ENCODE measurements at regions not wholly inside any gene's neighbourhood (a gene's known extent, or its start where the extent isn't known, plus 50 kb on each side); places are given as distances from the start of the nearest gene placed in this dataset.

GRCh38 chr10:29816801-29817558 lies 182.2 kb upstream of the SVIL start:
- H2AFZ ChIP-seq (ENCODE audit: low read length): no peak overlapping the region
- H3K27me3 ChIP-seq (ENCODE audit: low read length): no peaks in the 10 kb centered on the region
- DNase-seq (no peak), ATAC-seq (no peak)
- CTCF ChIA-PET: no interaction called here
- H4K20me1 ChIP-seq (ENCODE audit: low read length): no peaks in the 10 kb centered on the region
- H3K36me3 ChIP-seq (ENCODE audit: low read depth, low read length): no peaks in the 10 kb centered on the region
- no peaks in the 10 kb centered on the region for H3K79me2 ChIP-seq (ENCODE audit: low read length)
- POLR2A ChIA-PET (ENCODE audit: unreplicated experiment): no interaction called here
- no peak overlapping the region for H3K4me3 ChIP-seq (ENCODE audit: low read length)
- no peaks in the 10 kb centered on the region for H3F3A ChIP-seq (ENCODE audit: low read length, unreplicated experiment)
- TF ChIP-seq EZH2phosphoT487 (IDR thresholded peaks at IDR 0.05; ENCODE audit: borderline replicate concordance, low read length): no peak
- no peak for TF ChIP-seq EZH2 (IDR thresholded peaks at IDR 0.05; ENCODE audit: low read length, unreplicated experiment)
- TF ChIP-seq, protein P1, sequence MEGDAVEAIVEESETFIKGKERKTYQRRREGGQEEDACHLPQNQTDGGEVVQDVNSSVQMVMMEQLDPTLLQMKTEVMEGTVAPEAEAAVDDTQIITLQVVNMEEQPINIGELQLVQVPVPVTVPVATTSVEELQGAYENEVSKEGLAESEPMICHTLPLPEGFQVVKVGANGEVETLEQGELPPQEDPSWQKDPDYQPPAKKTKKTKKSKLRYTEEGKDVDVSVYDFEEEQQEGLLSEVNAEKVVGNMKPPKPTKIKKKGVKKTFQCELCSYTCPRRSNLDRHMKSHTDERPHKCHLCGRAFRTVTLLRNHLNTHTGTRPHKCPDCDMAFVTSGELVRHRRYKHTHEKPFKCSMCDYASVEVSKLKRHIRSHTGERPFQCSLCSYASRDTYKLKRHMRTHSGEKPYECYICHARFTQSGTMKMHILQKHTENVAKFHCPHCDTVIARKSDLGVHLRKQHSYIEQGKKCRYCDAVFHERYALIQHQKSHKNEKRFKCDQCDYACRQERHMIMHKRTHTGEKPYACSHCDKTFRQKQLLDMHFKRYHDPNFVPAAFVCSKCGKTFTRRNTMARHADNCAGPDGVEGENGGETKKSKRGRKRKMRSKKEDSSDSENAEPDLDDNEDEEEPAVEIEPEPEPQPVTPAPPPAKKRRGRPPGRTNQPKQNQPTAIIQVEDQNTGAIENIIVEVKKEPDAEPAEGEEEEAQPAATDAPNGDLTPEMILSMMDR (conservative IDR thresholded peaks at IDR 0.05; ENCODE audit: low read depth, low read length): no peak
- intact Hi-C loops (cut with micrococcal nuclease): no loop called here
- H3K4me2 ChIP-seq (ENCODE audit: low read length): no peak overlapping the region
- H3K27ac ChIP-seq (ENCODE audit: low read length): no peak overlapping the region
- H3K9ac ChIP-seq (ENCODE audit: low read length): no peak overlapping the region
- no TSS peak for BruUV-seq (replicated peaks)
- H3K9me3 ChIP-seq (ENCODE audit: low read length): no peaks in the 10 kb centered on the region
- no peaks in the 10 kb centered on the region for H3K9me2 ChIP-seq (replicated peaks; ENCODE audit: low read length)
- peaks cover 7% of the 10 kb centered on the region for H3K4me1 ChIP-seq (ENCODE audit: insufficient read depth, low read length)

GRCh38 chr10:29815572-29815971 lies 180.8 kb upstream of the SVIL start:
- H3K36me3 ChIP-seq (ENCODE audit: low read depth, low read length): no peaks in the 10 kb centered on the region
- H3K9me3 ChIP-seq (ENCODE audit: low read length): no peaks in the 10 kb centered on the region
- H2AFZ ChIP-seq (ENCODE audit: low read length): no peak overlapping the region
- H3K9ac ChIP-seq (ENCODE audit: low read length): no peak overlapping the region
- no peaks in the 10 kb centered on the region for H4K20me1 ChIP-seq (ENCODE audit: low read length)
- CTCF ChIA-PET: no interaction called here
- H3K27me3 ChIP-seq (ENCODE audit: low read length): no peaks in the 10 kb centered on the region
- POLR2A ChIA-PET (ENCODE audit: unreplicated experiment): no interaction called here
- intact Hi-C loops (cut with micrococcal nuclease): no loop called here
- H3K4me1 ChIP-seq (ENCODE audit: insufficient read depth, low read length): peaks cover 21% of the 10 kb centered on the region
- no peaks in the 10 kb centered on the region for H3K79me2 ChIP-seq (ENCODE audit: low read length)
- ATAC-seq (no peak), DNase-seq (no peak)
- TF ChIP-seq EZH2phosphoT487 (IDR thresholded peaks at IDR 0.05; ENCODE audit: borderline replicate concordance, low read length) (no peak), EZH2 (IDR thresholded peaks at IDR 0.05; ENCODE audit: low read length, unreplicated experiment) (no peak)
- TF ChIP-seq, protein P1 (conservative IDR thresholded peaks at IDR 0.05; ENCODE audit: low read depth, low read length): no peak
- no peaks in the 10 kb centered on the region for H3K9me2 ChIP-seq (replicated peaks; ENCODE audit: low read length)
- no peak overlapping the region for H3K27ac ChIP-seq (ENCODE audit: low read length)
- H3K4me2 ChIP-seq (ENCODE audit: low read length): no peak overlapping the region
- H3K4me3 ChIP-seq (ENCODE audit: low read length): no peak overlapping the region
- no TSS peak for BruUV-seq (replicated peaks)
- peaks cover 5% of the 10 kb centered on the region for H3F3A ChIP-seq (ENCODE audit: low read length, unreplicated experiment)

DNA sequence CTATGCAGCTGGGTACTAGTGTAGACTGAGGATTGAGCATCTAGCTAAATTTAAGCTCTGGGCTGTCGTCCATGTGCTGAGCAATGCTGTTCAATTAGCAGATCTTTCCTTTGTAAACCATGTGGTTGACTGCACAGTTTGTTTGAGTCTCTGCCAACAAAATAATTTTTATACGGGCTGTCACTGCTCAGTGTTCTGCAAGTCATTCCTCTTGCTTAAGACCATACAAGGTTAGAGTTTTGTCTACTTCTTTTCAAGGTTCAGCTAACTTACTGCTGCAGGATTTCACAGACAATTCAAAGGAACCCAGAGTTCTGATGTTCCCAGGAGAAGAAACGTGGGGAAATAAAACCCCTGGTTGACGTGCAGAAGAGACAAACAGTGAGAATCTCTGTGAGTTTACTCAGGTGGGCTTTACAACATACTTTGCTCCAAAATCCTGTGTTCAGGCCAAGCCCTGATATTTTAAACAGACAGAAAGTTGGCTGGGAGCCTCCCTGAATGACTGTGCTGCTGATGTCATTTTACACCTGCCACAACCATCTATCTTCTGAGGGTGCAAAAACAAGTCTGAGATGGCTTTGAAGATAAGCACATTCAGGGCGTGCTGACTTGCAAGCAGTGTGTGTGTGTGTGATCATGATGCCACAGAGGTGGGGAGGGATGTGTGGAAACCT lies 177.1 kb upstream of the SVIL start:
- peaks cover 5% of the 10 kb centered on the region for H3F3A ChIP-seq (ENCODE audit: low read length, unreplicated experiment)
- peak; percentile 79 for DNase-seq
- ATAC-seq: peak; percentile 87
- peak overlapping the region; percentile 13; the same call in 1 of the 2 replicates for H3K4me3 ChIP-seq (ENCODE audit: low read length)
- ChIA-PET CTCF (no interaction called here), POLR2A (ENCODE audit: unreplicated experiment) (no interaction called here)
- H3K36me3 ChIP-seq (ENCODE audit: low read depth, low read length): no peaks in the 10 kb centered on the region
- H3K79me2 ChIP-seq (ENCODE audit: low read length): no peaks in the 10 kb centered on the region
- H3K9me2 ChIP-seq (replicated peaks; ENCODE audit: low read length): no peaks in the 10 kb centered on the region
- TF ChIP-seq EZH2phosphoT487 (IDR thresholded peaks at IDR 0.05; ENCODE audit: borderline replicate concordance, low read length) (no peak), EZH2 (IDR thresholded peaks at IDR 0.05; ENCODE audit: low read length, unreplicated experiment) (no peak)
- TF ChIP-seq, protein P1 (conservative IDR thresholded peaks at IDR 0.05; ENCODE audit: low read depth, low read length): no peak
- H3K9me3 ChIP-seq (ENCODE audit: low read length): no peaks in the 10 kb centered on the region
- no peaks in the 10 kb centered on the region for H3K27me3 ChIP-seq (ENCODE audit: low read length)
- intact Hi-C loops (cut with micrococcal nuclease): no loop called here
- peak overlapping the region; percentile 93 for H3K27ac ChIP-seq (ENCODE audit: low read length)
- no peaks in the 10 kb centered on the region for H4K20me1 ChIP-seq (ENCODE audit: low read length)
- peaks cover 28% of the 10 kb centered on the region for H3K4me1 ChIP-seq (ENCODE audit: insufficient read depth, low read length)
- peak overlapping the region; percentile 54 for H3K4me2 ChIP-seq (ENCODE audit: low read length)
- peak overlapping the region; percentile 64 for H3K9ac ChIP-seq (ENCODE audit: low read length)
- H2AFZ ChIP-seq (ENCODE audit: low read length): peak overlapping the region; percentile 46; the same call in 1 of the 2 replicates
- BruUV-seq (replicated peaks): no TSS peak
